Testis (tissue), 2 donors: ENCODE measurements at regions not wholly inside any gene's neighbourhood (a gene's known extent, or its start where the extent isn't known, plus 50 kb on each side); places are given as distances from the start of the nearest gene placed in this dataset.

ENCODE experiments used
- DNase-seq: peaks from one replicate; pipeline ENCODE4 v3.0.0-alpha.2; 2019
- H3K27ac ChIP-seq, 2 donors: fragments of 200-600 bp; sonication (generic); one replicate each; pipeline ENCODE4 v1.5.1; 2019
- H3K27me3 ChIP-seq: fragments of 200-600 bp; sonication (generic); one replicate; pipeline ENCODE4 v1.5.1; 2019
- H3K36me3 ChIP-seq: fragments of 200-600 bp; sonication (generic); one replicate; pipeline ENCODE4 v1.5.1; 2017; ENCODE audit warnings: low read depth; ENCODE audit errors: missing control alignments
- H3K4me1 ChIP-seq: fragments of 200-600 bp; sonication (generic); one replicate; pipeline ENCODE4 v1.5.1; 2019
- H3K4me3 ChIP-seq, 2 donors: fragments of 200-600 bp; sonication (generic); one replicate each; pipeline ENCODE4 v1.5.1; 2017 to 2019
- H3K9me3 ChIP-seq: fragments of 200-600 bp; sonication (generic); one replicate; pipeline ENCODE4 v1.5.1; 2017
- CTCF ChIP-seq, 3 experiments: fragments of 450-650 bp in 2 of 3; fragments of 200-600 bp in 1 of 3; sonication (generic) in 1 of 3; IDR thresholded peaks; one replicate each; pipeline ENCODE4 v1.5.1; 2016 to 2019; ENCODE audit warnings: antibody characterized with exemption in 3 of 3, mild to moderate bottlenecking in 2 of 3, moderate library complexity in 1 of 3
- POLR2A ChIP-seq: fragments of 450-650 bp; IDR thresholded peaks from one replicate; pipeline ENCODE4 v1.6.1; 2017; ENCODE audit warnings: antibody characterized with exemption, mild to moderate bottlenecking, moderate library complexity
- WGBS, 2 donors: methylation state at CpG; one replicate each; pipeline ENCODE4 v1.1.5; 2018; 5-methylcytosine and 5-hydroxymethylcytosine counted together
- intact Hi-C: fragments of 100-400 bp; cut with DNase I; formaldehyde crosslinking; loops from one replicate; pipeline ENCODE4 v1.15.1; 2023; ENCODE audit warnings: low total_unique reads

- Histone ChIP-seq H3K27ac (no peak overlapping the region), H3K27me3 (no peaks in the 10 kb centered on the region), H3K4me3 (no peak overlapping the region), H3K36me3 (no peaks in the 10 kb centered on the region), H3K4me1 (peaks cover 9% of the 10 kb centered on the region), H3K9me3 (no peaks in the 10 kb centered on the region)
- DNase-seq, result no peak
- intact Hi-C loops, result no loop called here
- WGBS, 2 donors, result 91 to 96% methylated on average over 12 of the region's 12 CpGs
- TF ChIP-seq CTCF (IDR thresholded peaks at IDR 0.05), result no peak
- no peak for TF ChIP-seq POLR2A
Measured at GRCh38 chr21:35819134-35819533, 241.2 kb downstream of the SETD4 start.

DNA sequence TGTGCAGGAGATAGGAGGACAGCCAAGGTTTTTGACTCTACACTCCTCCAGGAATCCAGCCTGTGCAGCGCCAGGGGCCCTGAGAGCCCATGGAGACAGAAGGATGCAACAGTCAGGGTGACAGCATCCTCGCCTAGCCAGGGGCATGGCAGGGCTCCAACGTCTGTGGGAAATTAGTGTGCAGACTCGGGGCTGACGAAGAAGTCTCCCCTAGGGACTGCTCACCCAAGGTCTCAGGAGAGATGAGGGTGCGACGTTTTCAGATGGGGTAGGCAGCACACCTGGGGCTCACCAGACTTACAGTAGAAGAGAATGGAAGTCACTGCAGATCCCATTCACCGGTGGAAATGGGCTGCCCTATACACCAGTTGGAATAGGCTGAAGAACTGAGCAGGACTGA lies 241.7 kb downstream of the SETD4 start:
- no peaks in the 10 kb centered on the region for H3K9me3 ChIP-seq
- intact Hi-C loops, result no loop called here
- no peaks in the 10 kb centered on the region for H3K36me3 ChIP-seq
- no peak for TF ChIP-seq POLR2A
- TF ChIP-seq CTCF (IDR thresholded peaks at IDR 0.05), result no peak
- H3K27me3 ChIP-seq, result no peaks in the 10 kb centered on the region
- 53 to 58% methylated on average over 7 to 8 of the region's 8 CpGs for WGBS, 2 donors
- H3K4me1 ChIP-seq, result peaks cover 9% of the 10 kb centered on the region
- no peak for DNase-seq
- no peak overlapping the region for H3K27ac ChIP-seq
- H3K4me3 ChIP-seq, result no peak overlapping the region

DNA sequence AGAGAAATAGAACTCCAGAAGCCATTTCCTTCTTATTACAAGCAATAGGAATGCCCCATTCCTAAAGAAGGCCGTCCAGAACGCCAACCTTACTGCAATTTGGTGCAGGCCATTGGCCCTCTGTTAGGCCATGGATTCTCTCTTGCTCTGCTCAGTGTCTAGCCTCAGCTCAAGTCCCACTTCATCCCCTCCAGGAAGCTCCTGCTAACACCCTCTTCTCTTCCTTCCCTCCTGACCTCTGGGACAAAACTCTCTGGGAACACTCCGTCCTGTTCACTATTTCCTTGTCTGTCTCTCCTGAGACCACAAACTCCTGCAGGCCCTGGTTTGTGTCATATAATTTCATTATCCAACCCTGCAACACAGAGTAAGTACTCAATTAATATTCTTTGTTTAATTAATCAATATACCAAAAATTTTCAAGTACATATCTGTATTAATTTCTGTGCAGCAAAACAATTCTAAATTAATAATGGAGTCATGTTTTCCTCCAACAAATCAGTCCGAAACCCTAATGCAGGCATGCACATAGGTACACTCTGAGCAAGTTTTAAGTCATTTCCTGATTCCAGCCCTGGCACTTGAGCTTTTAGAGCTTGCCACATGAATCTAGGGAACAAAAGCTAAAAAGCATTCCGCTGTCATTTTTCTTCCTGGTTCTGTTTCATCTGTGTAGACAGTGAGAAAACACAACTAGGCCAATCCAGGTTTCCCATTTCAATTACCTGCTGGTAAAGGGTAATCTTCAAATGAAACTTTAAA lies 245.3 kb downstream of the SETD4 start:
- intact Hi-C loops, result no loop called here
- H3K9me3 ChIP-seq, result no peaks in the 10 kb centered on the region
- 80 to 81% methylated on average over 5 of the region's 5 CpGs for WGBS, 2 donors
- DNase-seq, result no peak
- peaks cover 9% of the 10 kb centered on the region for H3K4me1 ChIP-seq
- TF ChIP-seq CTCF (IDR thresholded peaks at IDR 0.05) (no peak), POLR2A (no peak)
- no peaks in the 10 kb centered on the region for H3K36me3 ChIP-seq
- H3K4me3 ChIP-seq, result no peak overlapping the region
- peak overlapping the region in 1 of 2 donors; percentile 57 for H3K27ac ChIP-seq
- H3K27me3 ChIP-seq, result no peaks in the 10 kb centered on the region

DNA sequence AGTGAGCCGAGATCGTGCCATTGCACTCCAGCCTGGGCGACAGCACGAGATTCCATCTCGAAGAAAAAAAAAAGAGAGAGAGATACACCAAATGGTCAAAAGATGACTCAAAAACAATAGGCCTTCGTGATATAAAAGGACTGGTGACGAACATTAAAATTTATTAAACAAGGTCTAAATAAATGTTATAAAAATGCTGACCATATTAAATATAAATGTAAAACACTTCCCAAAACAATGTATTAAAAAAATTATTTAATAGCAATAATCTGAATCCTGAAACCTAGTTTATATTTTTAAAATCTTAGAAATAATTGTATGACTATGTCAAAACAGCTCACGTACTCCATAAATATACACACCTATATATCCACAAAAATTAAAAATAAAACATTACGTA lies 247.6 kb downstream of the SETD4 start:
- Histone ChIP-seq H3K4me3 (no peak overlapping the region), H3K27me3 (no peaks in the 10 kb centered on the region), H3K27ac (no peak overlapping the region), H3K9me3 (no peaks in the 10 kb centered on the region), H3K36me3 (no peaks in the 10 kb centered on the region), H3K4me1 (peaks cover 9% of the 10 kb centered on the region)
- TF ChIP-seq CTCF (IDR thresholded peaks at IDR 0.05), result no peak
- TF ChIP-seq POLR2A, result no peak
- DNase-seq, result no peak
- intact Hi-C loops, result no loop called here
- 96% methylated on average over 9 of the region's 9 CpGs for WGBS, 2 donors
